ENCODE measurements at regions not wholly inside any gene's neighbourhood (a gene's known extent, or its start where the extent isn't known, plus 50 kb on each side); places are given as distances from the start of the nearest gene placed in this dataset.

DNA sequence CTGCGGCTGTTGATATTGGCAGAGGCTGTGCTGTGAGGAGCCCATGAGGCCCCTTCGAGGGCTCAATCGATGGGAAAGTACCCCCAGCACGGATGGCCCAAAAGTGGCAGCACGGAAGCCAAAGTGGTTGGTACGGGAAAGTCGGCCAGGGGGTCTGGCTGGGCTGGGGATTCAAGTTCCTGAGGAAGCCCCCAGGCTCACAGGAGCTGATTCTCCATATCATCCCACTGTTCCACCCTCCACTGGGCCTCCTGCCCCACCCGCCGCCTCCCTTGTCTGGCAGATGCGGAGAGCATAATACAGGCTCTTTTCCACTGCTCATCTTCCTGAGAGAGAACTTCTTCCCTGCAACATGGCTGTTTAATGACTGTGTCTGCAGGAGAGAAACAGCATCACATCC lies 217.8 kb upstream of the CST7 start:
- TF ChIP-seq KLF10 (tag by site-specific recombination; IDR thresholded peaks at IDR 0.05) (no peak), ZNF24 (tag by site-specific recombination; IDR thresholded peaks at IDR 0.05) (no peak), ZNF274 (IDR thresholded peaks at IDR 0.05; ENCODE audit: low read length) (no peak), ZNF274 (tag by site-specific recombination; IDR thresholded peaks at IDR 0.05; ENCODE audit: borderline replicate concordance) (no peak), ZNF549 (tag by site-specific recombination; IDR thresholded peaks at IDR 0.05) (no peak), SP2 (tag by site-specific recombination; IDR thresholded peaks at IDR 0.05) (no peak), ZNF37A (tag by site-specific recombination; IDR thresholded peaks at IDR 0.05) (no peak), ZNF585B (tag by site-specific recombination; IDR thresholded peaks at IDR 0.05) (no peak)
- TF ChIP-seq, protein P1, sequence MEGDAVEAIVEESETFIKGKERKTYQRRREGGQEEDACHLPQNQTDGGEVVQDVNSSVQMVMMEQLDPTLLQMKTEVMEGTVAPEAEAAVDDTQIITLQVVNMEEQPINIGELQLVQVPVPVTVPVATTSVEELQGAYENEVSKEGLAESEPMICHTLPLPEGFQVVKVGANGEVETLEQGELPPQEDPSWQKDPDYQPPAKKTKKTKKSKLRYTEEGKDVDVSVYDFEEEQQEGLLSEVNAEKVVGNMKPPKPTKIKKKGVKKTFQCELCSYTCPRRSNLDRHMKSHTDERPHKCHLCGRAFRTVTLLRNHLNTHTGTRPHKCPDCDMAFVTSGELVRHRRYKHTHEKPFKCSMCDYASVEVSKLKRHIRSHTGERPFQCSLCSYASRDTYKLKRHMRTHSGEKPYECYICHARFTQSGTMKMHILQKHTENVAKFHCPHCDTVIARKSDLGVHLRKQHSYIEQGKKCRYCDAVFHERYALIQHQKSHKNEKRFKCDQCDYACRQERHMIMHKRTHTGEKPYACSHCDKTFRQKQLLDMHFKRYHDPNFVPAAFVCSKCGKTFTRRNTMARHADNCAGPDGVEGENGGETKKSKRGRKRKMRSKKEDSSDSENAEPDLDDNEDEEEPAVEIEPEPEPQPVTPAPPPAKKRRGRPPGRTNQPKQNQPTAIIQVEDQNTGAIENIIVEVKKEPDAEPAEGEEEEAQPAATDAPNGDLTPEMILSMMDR (tag by site-specific recombination; IDR thresholded peaks at IDR 0.05): no peak
- TF ChIP-seq, protein P2, sequence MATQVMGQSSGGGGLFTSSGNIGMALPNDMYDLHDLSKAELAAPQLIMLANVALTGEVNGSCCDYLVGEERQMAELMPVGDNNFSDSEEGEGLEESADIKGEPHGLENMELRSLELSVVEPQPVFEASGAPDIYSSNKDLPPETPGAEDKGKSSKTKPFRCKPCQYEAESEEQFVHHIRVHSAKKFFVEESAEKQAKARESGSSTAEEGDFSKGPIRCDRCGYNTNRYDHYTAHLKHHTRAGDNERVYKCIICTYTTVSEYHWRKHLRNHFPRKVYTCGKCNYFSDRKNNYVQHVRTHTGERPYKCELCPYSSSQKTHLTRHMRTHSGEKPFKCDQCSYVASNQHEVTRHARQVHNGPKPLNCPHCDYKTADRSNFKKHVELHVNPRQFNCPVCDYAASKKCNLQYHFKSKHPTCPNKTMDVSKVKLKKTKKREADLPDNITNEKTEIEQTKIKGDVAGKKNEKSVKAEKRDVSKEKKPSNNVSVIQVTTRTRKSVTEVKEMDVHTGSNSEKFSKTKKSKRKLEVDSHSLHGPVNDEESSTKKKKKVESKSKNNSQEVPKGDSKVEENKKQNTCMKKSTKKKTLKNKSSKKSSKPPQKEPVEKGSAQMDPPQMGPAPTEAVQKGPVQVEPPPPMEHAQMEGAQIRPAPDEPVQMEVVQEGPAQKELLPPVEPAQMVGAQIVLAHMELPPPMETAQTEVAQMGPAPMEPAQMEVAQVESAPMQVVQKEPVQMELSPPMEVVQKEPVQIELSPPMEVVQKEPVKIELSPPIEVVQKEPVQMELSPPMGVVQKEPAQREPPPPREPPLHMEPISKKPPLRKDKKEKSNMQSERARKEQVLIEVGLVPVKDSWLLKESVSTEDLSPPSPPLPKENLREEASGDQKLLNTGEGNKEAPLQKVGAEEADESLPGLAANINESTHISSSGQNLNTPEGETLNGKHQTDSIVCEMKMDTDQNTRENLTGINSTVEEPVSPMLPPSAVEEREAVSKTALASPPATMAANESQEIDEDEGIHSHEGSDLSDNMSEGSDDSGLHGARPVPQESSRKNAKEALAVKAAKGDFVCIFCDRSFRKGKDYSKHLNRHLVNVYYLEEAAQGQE (tag by site-specific recombination; IDR thresholded peaks at IDR 0.05): no peak
- TF ChIP-seq, protein P3, sequence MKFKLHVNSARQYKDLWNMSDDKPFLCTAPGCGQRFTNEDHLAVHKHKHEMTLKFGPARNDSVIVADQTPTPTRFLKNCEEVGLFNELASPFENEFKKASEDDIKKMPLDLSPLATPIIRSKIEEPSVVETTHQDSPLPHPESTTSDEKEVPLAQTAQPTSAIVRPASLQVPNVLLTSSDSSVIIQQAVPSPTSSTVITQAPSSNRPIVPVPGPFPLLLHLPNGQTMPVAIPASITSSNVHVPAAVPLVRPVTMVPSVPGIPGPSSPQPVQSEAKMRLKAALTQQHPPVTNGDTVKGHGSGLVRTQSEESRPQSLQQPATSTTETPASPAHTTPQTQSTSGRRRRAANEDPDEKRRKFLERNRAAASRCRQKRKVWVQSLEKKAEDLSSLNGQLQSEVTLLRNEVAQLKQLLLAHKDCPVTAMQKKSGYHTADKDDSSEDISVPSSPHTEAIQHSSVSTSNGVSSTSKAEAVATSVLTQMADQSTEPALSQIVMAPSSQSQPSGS (tag by site-specific recombination; IDR thresholded peaks at IDR 0.05; ENCODE audit: low read depth): no peak
